ENCODE measurements at regions not wholly inside any gene's neighbourhood (a gene's known extent, or its start where the extent isn't known, plus 50 kb on each side); places are given as distances from the start of the nearest gene placed in this dataset.

GRCh38 chr18:25873833-25874232 is 216.6 kb downstream of the SS18 start:
- H3K36me3 ChIP-seq, result no peaks in the 10 kb centered on the region
- no peak overlapping the region for H3K27ac ChIP-seq
- no peak for TF ChIP-seq CTCF (IDR thresholded peaks at IDR 0.05)
- H3K4me3 ChIP-seq, result no peak overlapping the region
- no peaks in the 10 kb centered on the region for H3K4me1 ChIP-seq
- DNase-seq (ENCODE audit: low spot score), result no peak
- no peaks in the 10 kb centered on the region for H3K27me3 ChIP-seq
- no peaks in the 10 kb centered on the region for H3K9me3 ChIP-seq

GRCh38 chr18:25866331-25866730 is 224.1 kb downstream of the SS18 start:
- H3K27me3 ChIP-seq, result no peaks in the 10 kb centered on the region
- peaks cover 0 to 4% of the 10 kb centered on the region in 2 donors for H3K9me3 ChIP-seq
- no peak overlapping the region for H3K4me3 ChIP-seq
- no peaks in the 10 kb centered on the region for H3K36me3 ChIP-seq
- no peak for TF ChIP-seq CTCF (IDR thresholded peaks at IDR 0.05)
- no peak overlapping the region for H3K27ac ChIP-seq
- H3K4me1 ChIP-seq, result no peaks in the 10 kb centered on the region
- DNase-seq (ENCODE audit: low spot score), result no peak

GRCh38 chr18:25862881-25863600 is 227.4 kb downstream of the SS18 start:
- no peak for TF ChIP-seq CTCF (IDR thresholded peaks at IDR 0.05)
- Histone ChIP-seq H3K36me3 (no peaks in the 10 kb centered on the region), H3K4me1 (no peaks in the 10 kb centered on the region), H3K9me3 (peaks cover 0 to 3% of the 10 kb centered on the region in 2 donors), H3K27me3 (no peaks in the 10 kb centered on the region), H3K27ac (no peak overlapping the region), H3K4me3 (no peak overlapping the region)
- no peak for DNase-seq (ENCODE audit: low spot score)

- no peak overlapping the region for H3K27ac ChIP-seq
- H3K36me3 ChIP-seq, result no peaks in the 10 kb centered on the region
- no peaks in the 10 kb centered on the region for H3K27me3 ChIP-seq
- no peaks in the 10 kb centered on the region for H3K9me3 ChIP-seq
- no peak for DNase-seq (ENCODE audit: low spot score)
- no peak overlapping the region for H3K4me3 ChIP-seq
- H3K4me1 ChIP-seq, result no peaks in the 10 kb centered on the region
- TF ChIP-seq CTCF (IDR thresholded peaks at IDR 0.05), result no peak
Observed at GRCh38 chr18:25853691-25854433, 236.6 kb downstream of the SS18 start.

GRCh38 chr18:25843791-25844190 is 246.6 kb downstream of the SS18 start:
- H3K4me1 ChIP-seq, result no peaks in the 10 kb centered on the region
- no peak for DNase-seq (ENCODE audit: low spot score)
- no peak for TF ChIP-seq CTCF (IDR thresholded peaks at IDR 0.05)

More at GRCh38 chr18:25843791-25844190, 246.6 kb downstream of the SS18 start:
- no peaks in the 10 kb centered on the region for H3K27me3 ChIP-seq
- H3K27ac ChIP-seq, result no peak overlapping the region
- no peak overlapping the region for H3K4me3 ChIP-seq
- H3K9me3 ChIP-seq, result no peaks in the 10 kb centered on the region
- no peaks in the 10 kb centered on the region for H3K36me3 ChIP-seq
